ENCODE measurements at regions not wholly inside any gene's neighbourhood (a gene's known extent, or its start where the extent isn't known, plus 50 kb on each side); places are given as distances from the start of the nearest gene placed in this dataset.

GRCh38 chr12:13654456-13654855 lies 326.9 kb downstream of the GRIN2B start:
- Histone ChIP-seq H3K4me3 (no peak overlapping the region), H3K4me1 (no peaks in the 10 kb centered on the region), H3K27ac (no peak overlapping the region), H3K9me3 (no peaks in the 10 kb centered on the region), H3K36me3 (no peaks in the 10 kb centered on the region), H3K27me3 (no peaks in the 10 kb centered on the region)
- TF ChIP-seq POLR2AphosphoS5 (IDR thresholded peaks at IDR 0.05) (no peak), POLR2A (IDR thresholded peaks at IDR 0.05) (no peak), CTCF (IDR thresholded peaks at IDR 0.05) (no peak)
- intact Hi-C loops (cut with DNase I; ENCODE audit: low total_unique reads): no loop called here
- DNase-seq (ENCODE audit: low spot score in 2 of 2): no peak

DNA sequence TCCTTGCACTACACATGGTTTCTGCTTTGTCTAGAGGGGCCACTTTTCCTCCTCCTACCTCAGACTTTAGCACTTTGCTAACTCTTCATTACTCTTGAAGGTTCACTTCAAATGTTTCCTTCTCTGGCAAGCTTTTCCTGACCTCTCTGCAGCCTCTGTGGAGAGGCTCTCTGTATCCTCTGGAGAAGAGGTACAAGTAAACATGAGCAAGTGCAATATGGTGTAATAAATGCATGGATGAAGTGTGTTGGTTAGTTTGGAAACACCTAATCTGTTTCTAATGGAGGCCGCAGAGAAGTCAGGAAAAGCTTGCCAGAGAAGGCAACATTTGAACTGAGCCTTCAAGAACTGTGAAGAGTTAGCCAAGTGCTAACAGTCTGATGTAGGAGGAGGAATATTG lies 329.3 kb downstream of the GRIN2B start:
- no peak overlapping the region for H3K27ac ChIP-seq
- intact Hi-C loops (cut with DNase I; ENCODE audit: low total_unique reads): no loop called here
- no peak for DNase-seq (ENCODE audit: low spot score in 2 of 2)
- no peaks in the 10 kb centered on the region for H3K4me1 ChIP-seq
- H3K36me3 ChIP-seq: no peaks in the 10 kb centered on the region
- H3K9me3 ChIP-seq: no peaks in the 10 kb centered on the region
- H3K4me3 ChIP-seq: no peak overlapping the region
- no peaks in the 10 kb centered on the region for H3K27me3 ChIP-seq
- TF ChIP-seq POLR2A (IDR thresholded peaks at IDR 0.05) (no peak), POLR2AphosphoS5 (IDR thresholded peaks at IDR 0.05) (no peak), CTCF (IDR thresholded peaks at IDR 0.05) (no peak)

DNA sequence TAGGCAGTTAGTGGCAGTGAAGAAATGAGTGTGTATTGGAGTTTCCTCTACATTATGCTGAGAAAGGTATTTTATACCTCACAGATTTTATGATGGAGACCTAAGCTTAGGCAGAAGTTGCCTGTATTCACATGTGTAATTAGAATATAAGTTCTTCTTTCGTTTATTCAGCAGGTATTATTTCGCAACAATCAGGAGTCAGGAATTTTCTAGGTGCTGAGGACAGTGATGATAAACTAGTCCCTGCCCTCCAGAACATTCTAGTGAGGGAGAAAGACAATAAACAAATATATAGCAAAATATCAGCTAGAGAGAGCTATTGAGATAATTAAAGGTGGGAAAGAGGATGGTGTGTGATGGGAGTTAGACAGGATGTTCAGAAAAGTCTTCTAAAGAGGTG lies 345.7 kb downstream of the GRIN2B start:
- DNase-seq (ENCODE audit: low spot score in 2 of 2): no peak
- intact Hi-C loops (cut with DNase I; ENCODE audit: low total_unique reads): no loop called here
- TF ChIP-seq POLR2A (IDR thresholded peaks at IDR 0.05): no peak
- TF ChIP-seq CTCF (IDR thresholded peaks at IDR 0.05): no peak
- TF ChIP-seq POLR2AphosphoS5 (IDR thresholded peaks at IDR 0.05): no peak
- Histone ChIP-seq H3K9me3 (no peaks in the 10 kb centered on the region), H3K27ac (no peak overlapping the region), H3K27me3 (no peaks in the 10 kb centered on the region), H3K4me1 (no peaks in the 10 kb centered on the region), H3K4me3 (no peak overlapping the region), H3K36me3 (no peaks in the 10 kb centered on the region)

DNA sequence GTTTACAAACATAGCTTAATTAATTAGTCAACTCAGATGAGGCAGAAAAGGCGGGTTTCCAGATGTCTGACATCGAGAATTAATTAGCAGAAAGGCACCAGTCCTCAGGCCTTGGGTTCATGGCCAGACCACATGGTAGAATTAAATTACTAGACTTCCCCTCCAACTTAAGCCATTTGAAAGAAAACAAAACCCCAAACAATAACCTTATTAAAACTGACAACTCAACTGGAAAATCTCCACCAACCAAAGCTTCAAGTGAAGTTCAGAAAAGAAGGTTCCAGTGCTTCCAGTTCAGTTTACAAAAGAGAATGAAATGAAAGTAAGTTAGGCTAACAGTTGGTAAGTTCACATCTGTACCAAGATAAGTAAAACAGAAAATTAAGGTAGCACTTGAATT lies 349.5 kb downstream of the GRIN2B start:
- no peak for DNase-seq (ENCODE audit: low spot score in 2 of 2)
- Histone ChIP-seq H3K9me3 (no peaks in the 10 kb centered on the region), H3K4me3 (no peak overlapping the region), H3K36me3 (no peaks in the 10 kb centered on the region), H3K4me1 (no peaks in the 10 kb centered on the region), H3K27ac (no peak overlapping the region), H3K27me3 (no peaks in the 10 kb centered on the region)
- TF ChIP-seq POLR2AphosphoS5 (IDR thresholded peaks at IDR 0.05): no peak
- no peak for TF ChIP-seq POLR2A (IDR thresholded peaks at IDR 0.05)
- TF ChIP-seq CTCF (IDR thresholded peaks at IDR 0.05): no peak
- intact Hi-C loops (cut with DNase I; ENCODE audit: low total_unique reads): no loop called here

DNA sequence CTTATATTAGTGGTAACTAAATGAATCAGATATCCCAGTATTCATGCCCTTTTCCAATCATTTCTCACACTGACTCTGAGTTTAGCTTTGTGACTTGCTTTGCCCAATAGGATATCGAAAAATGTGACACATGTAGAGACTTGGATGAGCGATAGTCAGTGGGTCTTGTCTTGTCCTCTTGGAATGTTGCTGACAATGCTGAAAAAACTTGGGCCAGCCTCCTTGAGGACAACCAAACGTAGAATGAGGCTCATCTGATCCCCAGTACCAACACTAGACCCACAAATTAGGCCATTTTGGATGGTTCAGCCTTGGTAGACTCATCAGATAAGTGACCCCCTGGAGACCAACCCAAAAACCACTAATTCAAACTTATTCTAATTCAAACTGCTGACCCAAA lies 351.0 kb downstream of the GRIN2B start:
- Histone ChIP-seq H3K27ac (no peak overlapping the region), H3K4me1 (no peaks in the 10 kb centered on the region), H3K27me3 (no peaks in the 10 kb centered on the region), H3K9me3 (no peaks in the 10 kb centered on the region), H3K4me3 (no peak overlapping the region), H3K36me3 (no peaks in the 10 kb centered on the region)
- intact Hi-C loops (cut with DNase I; ENCODE audit: low total_unique reads): no loop called here
- TF ChIP-seq POLR2AphosphoS5 (IDR thresholded peaks at IDR 0.05) (no peak), CTCF (IDR thresholded peaks at IDR 0.05) (no peak), POLR2A (IDR thresholded peaks at IDR 0.05) (no peak)
- no peak for DNase-seq (ENCODE audit: low spot score in 2 of 2)

Data from breast epithelium (tissue), 4 donors.